Epithelial cell of esophagus (primary cell): ENCODE measurements at regions not wholly inside any gene's neighbourhood (a gene's known extent, or its start where the extent isn't known, plus 50 kb on each side); places are given as distances from the start of the nearest gene placed in this dataset.

Experiments used
- DNase-seq: peaks from one replicate; pipeline ENCODE4 v3.0.0; 2010; ENCODE audit warnings: low read depth
- H3K4me3 ChIP-seq: 2 replicates; pipeline ENCODE4 v1.5.1; 2011; ENCODE audit warnings: mild to moderate bottlenecking, low read length, control low read depth
- CTCF ChIP-seq: IDR thresholded peaks from 2 replicates; pipeline ENCODE4 v1.5.1; 2011; ENCODE audit warnings: low read depth, mild to moderate bottlenecking, low read length, control low read depth, inconsistent platforms; ENCODE audit not compliant: insufficient read depth; ENCODE audit errors: missing control alignments

DNA sequence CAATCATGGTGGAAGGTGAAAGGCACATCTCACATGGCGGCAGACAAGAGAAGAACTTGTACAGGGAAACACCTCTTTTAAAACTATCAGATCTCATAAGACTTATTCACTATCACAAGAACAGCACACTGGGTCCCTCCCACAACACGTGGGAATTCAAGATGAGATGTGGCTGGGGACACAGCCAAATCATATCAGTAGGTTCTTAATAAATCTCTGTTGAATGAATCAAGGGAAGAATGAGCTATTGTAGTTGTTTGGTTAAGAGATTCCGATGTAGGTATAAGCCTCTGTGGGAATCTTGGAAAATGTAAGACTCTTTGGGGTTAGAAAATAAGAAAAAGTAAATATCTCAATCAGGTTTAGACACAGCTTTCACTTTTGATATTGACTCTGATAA, 400.2 kb downstream of the KCNRG start:
- no peak for TF ChIP-seq CTCF
- DNase-seq: no peak
- H3K4me3 ChIP-seq: no peak overlapping the region

GRCh38 chr13:50417597-50417996, 402.4 kb downstream of the KCNRG start:
- peak; percentile 62 for DNase-seq
- H3K4me3 ChIP-seq: no peak overlapping the region
- TF ChIP-seq CTCF: no peak

DNA sequence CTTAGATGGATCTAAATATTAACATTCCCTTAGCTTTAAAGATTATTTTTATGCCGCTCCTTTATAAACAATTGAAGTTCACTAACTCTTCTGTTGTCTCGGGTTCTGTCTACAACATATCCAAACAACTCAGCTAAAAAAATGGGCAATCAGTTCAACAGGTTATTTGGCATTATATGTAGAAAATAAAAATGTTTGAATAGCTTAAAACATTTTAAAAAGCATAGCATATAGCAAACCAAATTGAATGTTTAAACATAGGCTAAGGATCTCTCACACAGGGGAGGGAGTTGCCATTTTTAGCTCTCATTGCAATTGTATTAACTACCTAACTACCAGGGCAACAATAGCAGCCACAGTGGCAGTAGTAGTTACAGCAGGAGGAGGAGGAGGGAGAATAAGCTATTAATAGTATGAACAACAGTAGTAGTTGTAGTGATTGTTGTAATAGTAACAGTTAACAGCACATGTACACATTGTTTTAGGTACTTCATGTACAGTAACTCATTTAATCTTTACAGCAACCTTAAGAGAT, 404.2 kb downstream of the KCNRG start:
- no peak overlapping the region for H3K4me3 ChIP-seq
- no peak for TF ChIP-seq CTCF
- DNase-seq: no peak

GRCh38 chr13:50419896-50420295, 404.7 kb downstream of the KCNRG start:
- no peak for DNase-seq
- H3K4me3 ChIP-seq: no peak overlapping the region
- TF ChIP-seq CTCF: no peak

DNA sequence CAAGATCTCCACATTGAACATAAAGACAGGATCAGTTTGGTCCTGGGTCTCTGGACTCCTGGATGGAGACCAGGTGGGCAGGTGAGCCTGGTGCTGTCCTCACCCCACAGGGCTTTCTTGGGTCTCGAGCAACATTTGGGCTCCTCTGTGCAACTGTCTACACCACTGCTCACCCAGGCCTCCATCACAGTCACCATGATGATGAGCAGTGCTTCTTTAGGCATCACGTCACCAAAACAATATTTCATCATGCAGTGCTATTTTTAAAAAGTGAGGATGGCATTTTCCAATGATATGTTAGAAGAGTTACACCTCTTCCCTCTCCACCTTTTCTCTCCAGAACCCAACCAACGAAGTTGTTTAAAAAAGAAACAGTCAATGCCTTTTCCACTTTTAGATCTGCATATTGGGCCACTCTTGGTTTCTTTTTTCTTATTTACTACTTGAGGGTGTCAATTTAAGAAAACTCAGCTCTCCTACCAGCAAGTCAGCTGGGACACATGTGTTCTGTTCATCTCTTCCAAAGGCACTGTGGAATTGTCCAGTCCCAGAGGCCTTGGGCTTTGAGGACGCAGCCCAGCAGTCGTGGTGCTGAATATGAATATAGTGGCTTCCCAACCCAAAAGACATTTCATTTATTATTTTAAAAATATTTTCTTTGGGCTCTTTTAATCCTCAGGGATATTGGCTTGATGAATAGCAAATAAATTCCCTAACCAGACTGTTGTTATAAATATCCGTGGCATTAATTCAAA, 405.7 kb downstream of the KCNRG start:
- DNase-seq: no peak
- no peak for TF ChIP-seq CTCF
- H3K4me3 ChIP-seq: no peak overlapping the region

- no peak overlapping the region for H3K4me3 ChIP-seq
- peak; percentile 73 for DNase-seq
- TF ChIP-seq CTCF: no peak
Measured at GRCh38 chr13:50421473-50422130, 406.4 kb downstream of the KCNRG start.
